Lower leg skin (tissue), 4 donors: ENCODE measurements at regions not wholly inside any gene's neighbourhood (a gene's known extent, or its start where the extent isn't known, plus 50 kb on each side); places are given as distances from the start of the nearest gene placed in this dataset.

Experiments used
- DNase-seq, 2 donors: peaks; one replicate each; pipeline ENCODE4 v3.0.0-alpha.2; 2019; ENCODE audit warnings: low spot score in 2 of 2
- H3K4me3 ChIP-seq: fragments of 200-600 bp; sonication (generic); 2 replicates; pipeline ENCODE4 v1.5.1; 2017; ENCODE audit warnings: mild to moderate bottlenecking, low read depth; ENCODE audit not compliant: poor library complexity, severe bottlenecking
- POLR2A ChIP-seq, 2 donors: fragments of 450-650 bp; IDR thresholded peaks; one replicate each; pipeline ENCODE4 v1.6.1; 2016 to 2017; ENCODE audit warnings: antibody characterized with exemption in 2 of 2, mild to moderate bottlenecking in 1 of 2, moderate library complexity in 1 of 2
- WGBS, 2 donors: methylation state at CpG; one replicate each; pipeline ENCODE4 v1.1.5; 2018; 5-methylcytosine and 5-hydroxymethylcytosine counted together
- intact Hi-C: fragments of 100-400 bp; cut with DNase I; formaldehyde crosslinking; loops from one replicate; pipeline ENCODE4 v1.15.0; 2023; ENCODE audit warnings: low total_unique reads
- TF ChIP-seq, protein P1 (sequence below), 3 donors: fragments of 450-650 bp; IDR thresholded peaks; one replicate each; pipeline ENCODE4 v1.5.1; 2016; ENCODE audit warnings: antibody characterized with exemption in 3 of 3, mild to moderate bottlenecking in 3 of 3, moderate library complexity in 2 of 3

DNA sequence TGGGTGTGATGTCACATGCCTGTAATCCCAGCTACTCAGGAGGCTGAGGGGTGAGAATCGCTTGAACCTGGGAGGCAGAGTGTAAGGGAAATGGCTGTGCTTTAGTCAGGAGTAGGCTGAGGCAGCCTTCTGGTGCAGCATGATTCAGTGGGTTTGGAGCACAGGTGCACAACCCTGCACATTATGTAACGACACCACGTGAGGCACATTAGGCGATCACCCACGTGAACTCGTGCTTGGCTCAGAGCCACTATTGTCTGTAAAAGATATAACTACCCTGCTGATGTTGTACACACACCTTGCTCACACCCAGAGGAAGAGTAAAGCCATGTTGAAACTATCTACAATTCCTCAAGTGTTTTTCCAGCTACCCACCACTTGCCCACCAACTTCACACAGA is 54.8 kb upstream of the ZC3H15 start:
- DNase-seq = no peak
- WGBS, 2 donors = 67 to 70% methylated on average over 6 of the region's 6 CpGs
- no peak overlapping the region for H3K4me3 ChIP-seq
- intact Hi-C loops = no loop called here
- TF ChIP-seq, protein P1, sequence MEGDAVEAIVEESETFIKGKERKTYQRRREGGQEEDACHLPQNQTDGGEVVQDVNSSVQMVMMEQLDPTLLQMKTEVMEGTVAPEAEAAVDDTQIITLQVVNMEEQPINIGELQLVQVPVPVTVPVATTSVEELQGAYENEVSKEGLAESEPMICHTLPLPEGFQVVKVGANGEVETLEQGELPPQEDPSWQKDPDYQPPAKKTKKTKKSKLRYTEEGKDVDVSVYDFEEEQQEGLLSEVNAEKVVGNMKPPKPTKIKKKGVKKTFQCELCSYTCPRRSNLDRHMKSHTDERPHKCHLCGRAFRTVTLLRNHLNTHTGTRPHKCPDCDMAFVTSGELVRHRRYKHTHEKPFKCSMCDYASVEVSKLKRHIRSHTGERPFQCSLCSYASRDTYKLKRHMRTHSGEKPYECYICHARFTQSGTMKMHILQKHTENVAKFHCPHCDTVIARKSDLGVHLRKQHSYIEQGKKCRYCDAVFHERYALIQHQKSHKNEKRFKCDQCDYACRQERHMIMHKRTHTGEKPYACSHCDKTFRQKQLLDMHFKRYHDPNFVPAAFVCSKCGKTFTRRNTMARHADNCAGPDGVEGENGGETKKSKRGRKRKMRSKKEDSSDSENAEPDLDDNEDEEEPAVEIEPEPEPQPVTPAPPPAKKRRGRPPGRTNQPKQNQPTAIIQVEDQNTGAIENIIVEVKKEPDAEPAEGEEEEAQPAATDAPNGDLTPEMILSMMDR (IDR thresholded peaks at IDR 0.05) = no peak
- no peak for TF ChIP-seq POLR2A (IDR thresholded peaks at IDR 0.05)

DNA sequence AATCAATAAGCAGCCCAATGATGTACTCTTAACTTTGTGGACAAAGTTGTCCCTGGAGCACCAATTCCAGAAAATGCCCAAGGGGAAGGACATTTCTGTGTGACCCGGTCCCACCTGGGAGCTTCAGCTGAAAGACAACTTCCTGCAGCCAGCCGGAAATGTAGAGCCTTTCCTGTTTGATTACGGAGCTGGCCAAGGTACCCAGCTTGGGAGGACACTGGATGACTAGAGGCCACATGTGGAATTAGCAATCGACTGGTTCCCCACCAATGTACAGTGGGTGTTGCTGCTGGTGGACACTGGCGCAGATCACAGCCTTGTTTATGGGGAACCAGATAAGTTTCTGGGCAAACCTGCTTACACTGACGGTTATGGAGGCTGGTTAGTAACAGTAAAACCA is 53.0 kb upstream of the ZC3H15 start:
- intact Hi-C loops = no loop called here
- 92% methylated on average over 6 of the region's 6 CpGs for WGBS, 2 donors
- DNase-seq = no peak
- TF ChIP-seq POLR2A (IDR thresholded peaks at IDR 0.05) = no peak
- TF ChIP-seq, protein P1 (IDR thresholded peaks at IDR 0.05) = no peak
- no peak overlapping the region for H3K4me3 ChIP-seq

DNA sequence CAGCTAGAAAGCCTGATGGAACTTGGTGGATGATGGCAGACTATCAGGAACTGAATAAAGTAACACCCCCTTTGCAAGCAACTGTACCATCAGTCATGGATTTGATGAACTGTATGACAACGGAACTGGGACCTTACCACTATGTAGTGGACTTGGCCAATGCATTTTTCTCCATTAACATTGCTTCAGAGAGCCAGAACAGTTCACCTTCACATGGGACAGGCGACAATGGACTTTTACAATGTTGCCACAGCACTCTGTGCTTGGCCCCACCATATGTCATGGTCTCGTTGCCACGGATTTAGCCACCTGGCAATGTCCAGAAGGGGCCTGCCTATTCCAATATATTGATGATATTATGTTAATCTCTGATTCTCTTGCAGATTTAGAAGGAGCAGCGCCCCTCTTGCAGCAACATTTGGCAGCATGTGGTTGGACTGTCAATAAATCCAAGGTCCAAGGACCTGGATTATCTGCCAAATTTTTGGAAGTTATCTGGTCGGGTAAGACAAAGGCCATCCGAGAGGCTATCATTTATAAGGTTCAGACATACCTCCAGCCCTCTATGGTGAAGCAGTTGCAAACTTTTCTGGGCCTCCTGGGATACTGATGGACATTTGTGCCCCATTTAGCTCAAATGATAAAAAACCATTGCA is 52.2 kb upstream of the ZC3H15 start:
- TF ChIP-seq, protein P1 (IDR thresholded peaks at IDR 0.05) = no peak
- TF ChIP-seq POLR2A (IDR thresholded peaks at IDR 0.05) = no peak
- 94 to 98% methylated on average over 7 of the region's 7 CpGs for WGBS, 2 donors
- no peak for DNase-seq
- intact Hi-C loops = no loop called here
- H3K4me3 ChIP-seq = no peak overlapping the region
